Endothelial cell (in vitro differentiated cells): ENCODE measurements at regions not wholly inside any gene's neighbourhood (a gene's known extent, or its start where the extent isn't known, plus 50 kb on each side); places are given as distances from the start of the nearest gene placed in this dataset.

Source experiments
- DNase-seq: peaks from one replicate; pipeline ENCODE4 v3.0.0; 2021; ENCODE audit warnings: low spot score
- H3K27ac Mint-ChIP-seq: one replicate; pipeline ENCODE4 v1.8.0; 2021; ENCODE audit warnings: mixed read lengths, inconsistent platforms; ENCODE audit not compliant: unreplicated experiment
- H3K27me3 Mint-ChIP-seq: one replicate; pipeline ENCODE4 v1.8.0; 2021; ENCODE audit warnings: mild to moderate bottlenecking, moderate library complexity, mixed read lengths, inconsistent platforms; ENCODE audit not compliant: unreplicated experiment
- H3K36me3 Mint-ChIP-seq: one replicate; pipeline ENCODE4 v1.8.0; 2021; ENCODE audit warnings: mild to moderate bottlenecking, low read depth, mixed read lengths, inconsistent platforms; ENCODE audit not compliant: unreplicated experiment
- H3K4me1 Mint-ChIP-seq: one replicate; pipeline ENCODE4 v1.8.0; 2021; ENCODE audit warnings: mild to moderate bottlenecking, mixed read lengths, inconsistent platforms; ENCODE audit not compliant: unreplicated experiment
- H3K4me3 Mint-ChIP-seq: one replicate; pipeline ENCODE4 v1.8.0; 2021; ENCODE audit warnings: mild to moderate bottlenecking, mixed read lengths, inconsistent platforms; ENCODE audit not compliant: unreplicated experiment
- H3K9me3 Mint-ChIP-seq: one replicate; pipeline ENCODE4 v1.8.0; 2021; ENCODE audit warnings: mixed read lengths, inconsistent platforms; ENCODE audit not compliant: unreplicated experiment
- CTCF ChIP-seq: fragments of 200-600 bp; sonication (generic); IDR thresholded peaks from one replicate; pipeline ENCODE4 v1.5.0; 2021; ENCODE audit warnings: antibody characterized with exemption; ENCODE audit not compliant: unreplicated experiment

- no peak for TF ChIP-seq CTCF
- Mint-ChIP-seq H3K36me3 (no peaks in the 10 kb centered on the region), H3K27me3 (no peaks in the 10 kb centered on the region), H3K4me3 (no peak overlapping the region), H3K4me1 (peaks cover 13% of the 10 kb centered on the region), H3K27ac (no peak overlapping the region), H3K9me3 (no peaks in the 10 kb centered on the region)
- DNase-seq, result no peak
Observed at GRCh38 chr12:88416155-88416554, 164.1 kb downstream of the KITLG start.

DNA sequence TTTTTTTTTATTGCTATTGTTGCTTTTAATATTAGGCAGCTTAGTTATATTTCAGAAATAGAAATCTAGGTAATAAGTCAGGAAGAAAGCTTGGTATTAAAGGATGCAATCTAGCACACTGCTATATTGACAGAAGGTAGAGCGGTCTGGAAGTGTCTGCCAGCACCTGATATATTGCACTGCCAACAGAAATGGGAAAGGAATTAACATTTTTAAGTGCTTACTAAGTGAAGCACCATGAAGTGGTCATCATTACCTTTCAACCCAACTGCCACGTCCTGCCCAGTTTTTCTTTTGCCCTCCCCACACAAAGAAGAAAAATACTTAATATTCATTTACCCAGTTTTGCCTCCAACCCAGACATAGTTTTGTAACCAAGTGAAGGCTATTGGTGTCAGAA lies 163.5 kb downstream of the KITLG start:
- Mint-ChIP-seq H3K27ac (no peak overlapping the region), H3K4me1 (peaks cover 13% of the 10 kb centered on the region), H3K27me3 (no peaks in the 10 kb centered on the region), H3K9me3 (no peaks in the 10 kb centered on the region), H3K4me3 (no peak overlapping the region), H3K36me3 (no peaks in the 10 kb centered on the region)
- DNase-seq, result no peak
- no peak for TF ChIP-seq CTCF

DNA sequence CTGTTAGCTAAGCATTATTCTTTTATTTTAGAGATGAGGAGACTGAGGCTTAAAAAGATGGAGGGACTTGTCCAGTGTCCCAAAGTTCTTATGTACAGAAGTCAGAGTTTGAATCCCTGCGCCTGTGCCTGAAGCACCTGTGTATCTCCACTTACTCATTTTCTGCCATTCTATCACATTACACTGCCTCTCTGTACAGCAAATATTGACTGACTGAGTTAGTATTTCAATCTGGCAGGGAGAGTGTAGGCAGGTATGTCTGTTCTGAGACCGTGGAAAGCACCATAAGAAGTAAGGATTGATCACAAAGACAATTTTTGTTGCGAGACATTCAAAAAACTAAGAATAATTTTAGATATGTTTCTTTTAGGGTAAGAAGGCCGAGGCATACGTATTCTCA lies 162.7 kb downstream of the KITLG start:
- DNase-seq, result no peak
- Mint-ChIP-seq H3K27me3 (no peaks in the 10 kb centered on the region), H3K36me3 (no peaks in the 10 kb centered on the region), H3K4me1 (peaks cover 13% of the 10 kb centered on the region), H3K9me3 (no peaks in the 10 kb centered on the region), H3K4me3 (no peak overlapping the region), H3K27ac (no peak overlapping the region)
- no peak for TF ChIP-seq CTCF

- no peaks in the 10 kb centered on the region for H3K36me3 Mint-ChIP-seq
- TF ChIP-seq CTCF, result no peak
- H3K27ac Mint-ChIP-seq, result no peak overlapping the region
- no peaks in the 10 kb centered on the region for H3K9me3 Mint-ChIP-seq
- H3K4me3 Mint-ChIP-seq, result no peak overlapping the region
- DNase-seq, result no peak
- H3K27me3 Mint-ChIP-seq, result no peaks in the 10 kb centered on the region
- H3K4me1 Mint-ChIP-seq, result peaks cover 9% of the 10 kb centered on the region
Observed at GRCh38 chr12:88418856-88419497, 161.3 kb downstream of the KITLG start.

DNA sequence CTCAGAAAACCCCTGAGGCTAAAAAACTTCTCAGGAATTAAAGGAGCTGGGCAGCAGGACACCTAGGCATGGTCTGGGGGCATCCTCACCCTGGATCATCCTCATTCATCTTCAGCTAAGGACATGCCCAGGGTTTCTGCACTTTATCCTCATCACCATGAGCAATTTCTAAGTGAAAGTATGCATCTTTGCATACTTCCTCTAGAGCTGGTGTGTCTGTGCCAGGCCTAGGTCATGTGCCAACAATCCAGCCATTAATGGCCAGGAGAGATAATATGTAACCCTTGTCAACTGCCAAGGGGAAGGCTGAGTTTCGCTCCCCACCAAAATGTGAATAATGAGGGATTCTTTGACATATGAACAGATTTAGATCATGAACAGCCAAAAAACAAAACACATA lies 160.5 kb downstream of the KITLG start:
- Mint-ChIP-seq H3K27ac (no peak overlapping the region), H3K27me3 (no peaks in the 10 kb centered on the region), H3K9me3 (no peaks in the 10 kb centered on the region), H3K4me1 (peaks cover 1% of the 10 kb centered on the region), H3K36me3 (no peaks in the 10 kb centered on the region), H3K4me3 (no peak overlapping the region)
- no peak for TF ChIP-seq CTCF
- no peak for DNase-seq
